Karpas-422 (cell line): ENCODE measurements at regions not wholly inside any gene's neighbourhood (a gene's known extent, or its start where the extent isn't known, plus 50 kb on each side); places are given as distances from the start of the nearest gene placed in this dataset.

Experiments
- DNase-seq: peaks from one replicate; pipeline ENCODE4 v3.0.0-alpha.2; 2015
- H2AFZ ChIP-seq: fragments of 200-600 bp; sonication (generic); 2 replicates; pipeline ENCODE4 v1.6.1; 2014; ENCODE audit warnings: antibody characterized with exemption, low read length, mixed read lengths
- H3K27ac ChIP-seq: fragments of 200-600 bp; sonication (generic); 2 replicates; pipeline ENCODE4 v1.5.1; 2014; ENCODE audit warnings: mild to moderate bottlenecking, low read length, moderate library complexity
- H3K27me3 ChIP-seq: fragments of 200-600 bp; sonication (generic); 2 replicates; pipeline ENCODE4 v1.6.1; 2014; ENCODE audit warnings: low read length, mixed read lengths
- H3K36me3 ChIP-seq: fragments of 200-600 bp; sonication (generic); 2 replicates; pipeline ENCODE4 v1.6.1; 2014; ENCODE audit warnings: low read length, mixed read lengths; ENCODE audit not compliant: insufficient read depth
- H3K4me1 ChIP-seq: fragments of 200-600 bp; sonication (generic); 2 replicates; pipeline ENCODE4 v1.6.1; 2014; ENCODE audit warnings: mild to moderate bottlenecking, low read length, mixed read lengths
- H3K4me2 ChIP-seq: fragments of 200-600 bp; sonication (generic); 2 replicates; pipeline ENCODE4 v1.6.1; 2014; ENCODE audit warnings: low read length, low read depth, mild to moderate bottlenecking; ENCODE audit not compliant: poor library complexity, severe bottlenecking
- H3K4me3 ChIP-seq: fragments of 200-600 bp; sonication (generic); 2 replicates; pipeline ENCODE4 v1.5.1; 2014; ENCODE audit warnings: mild to moderate bottlenecking, antibody characterized with exemption, low read length, mixed read lengths
- H3K79me2 ChIP-seq: fragments of 200-600 bp; sonication (generic); 2 replicates; pipeline ENCODE4 v1.6.1; 2014; ENCODE audit warnings: mild to moderate bottlenecking, low read length, mixed read lengths
- H3K9ac ChIP-seq: fragments of 200-600 bp; sonication (generic); 2 replicates; pipeline ENCODE4 v1.6.0; 2014; ENCODE audit warnings: low read length
- H3K9me2 ChIP-seq: fragments of 200-600 bp; sonication (generic), shearing (Covaris generic); replicated peaks from 2 replicates; pipeline ENCODE4 v1.6.0; 2014; ENCODE audit warnings: mild to moderate bottlenecking, low read length, moderate library complexity; ENCODE audit not compliant: insufficient read depth
- H3K9me3 ChIP-seq: fragments of 300-700, 200-600 bp; sonication (generic); 2 replicates; pipeline ENCODE4 v1.6.1; 2014; ENCODE audit warnings: low read length, mixed read lengths
- H4K20me1 ChIP-seq: fragments of 200-600 bp; sonication (generic); 2 replicates; pipeline ENCODE4 v1.6.1; 2014; ENCODE audit warnings: mild to moderate bottlenecking, antibody characterized with exemption, low read length, low read depth; ENCODE audit not compliant: insufficient read depth

DNA sequence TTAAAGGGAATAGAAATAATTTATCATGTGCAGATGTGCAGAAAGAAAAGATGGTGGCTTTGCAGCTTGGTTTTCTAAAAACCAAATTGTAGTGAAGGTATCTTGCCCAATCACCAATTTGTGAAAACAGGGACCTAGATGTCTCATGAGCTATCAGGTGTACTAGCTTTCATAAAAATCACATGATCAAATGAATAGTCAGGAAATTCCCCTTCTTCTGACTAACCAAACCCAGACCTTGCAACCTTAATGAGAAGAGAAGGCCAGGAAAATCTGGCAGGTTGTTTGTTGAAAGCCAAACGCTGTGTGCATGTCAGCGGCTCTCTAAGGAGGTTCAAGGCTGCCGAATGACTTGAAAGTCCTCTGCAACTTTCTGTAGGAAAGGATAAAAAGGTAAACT lies 304.4 kb upstream of the NRP1 start:
- H3K36me3 ChIP-seq = no peaks in the 10 kb centered on the region
- no peaks in the 10 kb centered on the region for H3K27me3 ChIP-seq
- no peak overlapping the region for H3K4me2 ChIP-seq
- H3K9me3 ChIP-seq = no peaks in the 10 kb centered on the region
- H3K79me2 ChIP-seq = no peaks in the 10 kb centered on the region
- H3K9ac ChIP-seq = no peak overlapping the region
- DNase-seq = no peak
- no peak overlapping the region for H2AFZ ChIP-seq
- no peaks in the 10 kb centered on the region for H3K4me1 ChIP-seq
- no peaks in the 10 kb centered on the region for H4K20me1 ChIP-seq
- H3K9me2 ChIP-seq = no peaks in the 10 kb centered on the region
- H3K27ac ChIP-seq = no peak overlapping the region
- no peak overlapping the region for H3K4me3 ChIP-seq

DNA sequence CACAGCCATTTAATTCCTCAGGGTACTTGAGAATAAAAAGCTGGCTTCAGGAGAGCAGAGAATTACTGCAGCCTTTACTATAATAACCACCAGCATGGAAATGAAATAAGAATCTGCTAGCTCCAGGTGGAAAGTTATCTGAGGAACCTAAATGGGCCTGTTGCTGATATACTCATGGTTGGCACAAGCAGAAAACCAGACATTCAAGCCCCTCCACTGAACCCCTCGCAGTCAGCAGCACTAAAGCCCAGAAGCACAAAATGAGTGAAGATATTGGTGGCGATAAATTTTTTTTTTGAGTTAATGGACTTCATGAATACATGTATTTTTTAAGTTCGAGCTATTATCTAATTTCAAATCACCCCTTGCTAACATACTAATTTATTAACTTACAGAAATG lies 303.9 kb upstream of the NRP1 start:
- H4K20me1 ChIP-seq = no peaks in the 10 kb centered on the region
- DNase-seq = no peak
- no peaks in the 10 kb centered on the region for H3K9me3 ChIP-seq
- no peak overlapping the region for H3K27ac ChIP-seq
- H3K9me2 ChIP-seq = no peaks in the 10 kb centered on the region
- H3K4me3 ChIP-seq = no peak overlapping the region
- no peak overlapping the region for H2AFZ ChIP-seq
- H3K79me2 ChIP-seq = no peaks in the 10 kb centered on the region
- no peak overlapping the region for H3K9ac ChIP-seq
- H3K4me2 ChIP-seq = no peak overlapping the region
- H3K4me1 ChIP-seq = no peaks in the 10 kb centered on the region
- no peaks in the 10 kb centered on the region for H3K27me3 ChIP-seq
- no peaks in the 10 kb centered on the region for H3K36me3 ChIP-seq

DNA sequence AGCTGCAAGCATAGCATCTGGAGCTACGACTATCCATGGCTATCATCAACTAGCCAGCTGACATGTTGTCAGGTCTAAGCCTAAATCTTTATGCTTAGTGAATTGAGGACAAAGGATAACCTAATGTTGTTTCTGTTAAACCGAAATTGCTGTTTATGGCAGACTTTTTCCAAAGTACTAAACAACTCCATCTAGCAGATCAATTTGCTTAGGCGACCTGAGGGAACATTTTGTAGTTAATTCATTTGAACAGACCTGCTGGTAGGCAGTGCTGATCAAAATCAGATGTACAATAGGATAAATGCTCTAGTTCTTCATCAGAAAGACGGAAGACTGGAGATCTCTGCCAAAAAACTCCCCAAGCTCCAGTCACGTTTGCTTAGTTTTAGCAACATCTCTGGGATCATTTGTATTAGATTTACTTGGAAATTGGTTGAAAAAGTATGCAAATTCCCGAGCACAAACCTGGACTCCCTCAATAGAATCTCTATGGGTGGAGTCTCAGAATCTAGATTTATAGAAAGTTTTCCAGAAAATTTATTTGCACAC lies 301.6 kb upstream of the NRP1 start:
- no peaks in the 10 kb centered on the region for H3K36me3 ChIP-seq
- no peak overlapping the region for H3K27ac ChIP-seq
- no peak overlapping the region for H3K9ac ChIP-seq
- no peaks in the 10 kb centered on the region for H3K4me1 ChIP-seq
- H3K9me3 ChIP-seq = no peaks in the 10 kb centered on the region
- H2AFZ ChIP-seq = no peak overlapping the region
- DNase-seq = no peak
- no peak overlapping the region for H3K4me3 ChIP-seq
- H3K27me3 ChIP-seq = no peaks in the 10 kb centered on the region
- H3K4me2 ChIP-seq = no peak overlapping the region
- H3K9me2 ChIP-seq = no peaks in the 10 kb centered on the region
- H3K79me2 ChIP-seq = no peaks in the 10 kb centered on the region
- no peaks in the 10 kb centered on the region for H4K20me1 ChIP-seq

- Histone ChIP-seq H3K9me3 (no peaks in the 10 kb centered on the region), H3K27ac (no peak overlapping the region), H2AFZ (no peak overlapping the region), H3K79me2 (no peaks in the 10 kb centered on the region), H3K36me3 (no peaks in the 10 kb centered on the region), H3K4me2 (no peak overlapping the region), H3K4me3 (no peak overlapping the region), H3K4me1 (no peaks in the 10 kb centered on the region), H3K9ac (no peak overlapping the region), H3K27me3 (no peaks in the 10 kb centered on the region), H4K20me1 (no peaks in the 10 kb centered on the region), H3K9me2 (no peaks in the 10 kb centered on the region)
- DNase-seq = no peak
These were observed 298.0 kb upstream of the NRP1 start for GRCh38 chr10:33632432-33632831.

DNA sequence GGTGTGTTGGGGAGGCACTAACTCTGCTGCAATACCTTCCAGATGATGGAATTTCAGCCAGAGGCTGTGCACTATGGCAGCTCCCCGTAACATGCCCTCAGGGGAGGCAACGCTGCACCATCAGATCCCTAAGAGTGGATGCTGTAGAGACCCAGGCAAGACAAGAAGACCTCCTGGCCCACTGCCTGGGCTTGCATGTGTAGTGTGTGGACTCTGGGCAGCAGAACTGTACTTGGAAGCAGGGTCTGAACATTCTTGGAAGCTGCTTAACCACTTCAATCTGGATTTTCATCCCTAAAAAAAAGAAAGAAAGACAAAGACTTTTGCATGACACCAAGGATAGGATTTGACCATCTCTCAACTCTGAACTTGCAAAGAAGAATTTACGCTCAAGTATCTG lies 297.5 kb upstream of the NRP1 start:
- Histone ChIP-seq H4K20me1 (no peaks in the 10 kb centered on the region), H3K9ac (no peak overlapping the region), H3K4me3 (no peak overlapping the region), H3K27ac (no peak overlapping the region), H2AFZ (no peak overlapping the region), H3K9me2 (no peaks in the 10 kb centered on the region), H3K79me2 (no peaks in the 10 kb centered on the region), H3K27me3 (no peaks in the 10 kb centered on the region), H3K4me1 (no peaks in the 10 kb centered on the region), H3K9me3 (no peaks in the 10 kb centered on the region), H3K36me3 (no peaks in the 10 kb centered on the region), H3K4me2 (no peak overlapping the region)
- DNase-seq = no peak

GRCh38 chr10:33630761-33631160 lies 296.3 kb upstream of the NRP1 start:
- Histone ChIP-seq H3K4me1 (no peaks in the 10 kb centered on the region), H3K4me2 (no peak overlapping the region), H3K79me2 (no peaks in the 10 kb centered on the region), H4K20me1 (no peaks in the 10 kb centered on the region), H3K9me3 (no peaks in the 10 kb centered on the region), H3K27ac (no peak overlapping the region), H3K9me2 (no peaks in the 10 kb centered on the region), H3K27me3 (no peaks in the 10 kb centered on the region), H3K9ac (no peak overlapping the region), H3K4me3 (no peak overlapping the region), H3K36me3 (no peaks in the 10 kb centered on the region), H2AFZ (no peak overlapping the region)
- DNase-seq = no peak

DNA sequence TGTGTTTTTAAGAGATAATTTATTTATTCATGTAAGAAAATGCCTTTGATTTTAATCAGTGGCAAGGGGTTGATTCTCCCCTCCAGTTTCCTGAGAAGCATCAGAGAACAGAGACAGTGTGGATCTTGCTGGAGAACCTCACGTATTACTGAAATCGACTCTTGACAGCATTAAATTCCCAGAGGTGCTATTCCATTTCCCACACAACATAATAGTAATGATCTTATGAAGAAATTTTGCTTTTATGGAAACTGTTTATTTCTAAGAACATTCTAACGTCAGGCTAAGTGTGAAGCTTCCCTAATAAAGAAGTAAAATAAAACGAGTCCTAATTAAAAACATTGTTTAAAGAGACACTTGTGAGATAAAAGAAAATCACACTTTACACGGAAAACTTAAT lies 293.1 kb upstream of the NRP1 start:
- Histone ChIP-seq H3K79me2 (no peaks in the 10 kb centered on the region), H3K9ac (no peak overlapping the region), H3K27ac (no peak overlapping the region), H3K9me2 (no peaks in the 10 kb centered on the region), H3K36me3 (no peaks in the 10 kb centered on the region), H3K4me3 (no peak overlapping the region), H2AFZ (no peak overlapping the region), H3K4me1 (no peaks in the 10 kb centered on the region), H4K20me1 (no peaks in the 10 kb centered on the region), H3K4me2 (no peak overlapping the region), H3K27me3 (no peaks in the 10 kb centered on the region), H3K9me3 (no peaks in the 10 kb centered on the region)
- DNase-seq = no peak

- H3K9me2 ChIP-seq = no peaks in the 10 kb centered on the region
- H3K27me3 ChIP-seq = no peaks in the 10 kb centered on the region
These were observed 292.5 kb upstream of the NRP1 start for GRCh38 chr10:33626798-33627466.

More at GRCh38 chr10:33626798-33627466, 292.5 kb upstream of the NRP1 start:
- Histone ChIP-seq H3K9ac (no peak overlapping the region), H3K79me2 (no peaks in the 10 kb centered on the region), H3K4me3 (no peak overlapping the region), H3K4me2 (no peak overlapping the region), H3K27ac (no peak overlapping the region), H3K9me3 (no peaks in the 10 kb centered on the region), H3K36me3 (no peaks in the 10 kb centered on the region), H2AFZ (no peak overlapping the region), H4K20me1 (no peaks in the 10 kb centered on the region), H3K4me1 (no peaks in the 10 kb centered on the region)
- DNase-seq = no peak
